HG02798 (cell line): ENCODE measurements at regions not wholly inside any gene's neighbourhood (a gene's known extent, or its start where the extent isn't known, plus 50 kb on each side); places are given as distances from the start of the nearest gene placed in this dataset.

Source experiments
- ATAC-seq: cut with Tn5 transposase; IDR thresholded peaks from one replicate; pipeline ENCODE4 v1.9.1; 2021; ENCODE audit warnings: mild to moderate bottlenecking; ENCODE audit not compliant: unreplicated experiment, poor library complexity

DNA sequence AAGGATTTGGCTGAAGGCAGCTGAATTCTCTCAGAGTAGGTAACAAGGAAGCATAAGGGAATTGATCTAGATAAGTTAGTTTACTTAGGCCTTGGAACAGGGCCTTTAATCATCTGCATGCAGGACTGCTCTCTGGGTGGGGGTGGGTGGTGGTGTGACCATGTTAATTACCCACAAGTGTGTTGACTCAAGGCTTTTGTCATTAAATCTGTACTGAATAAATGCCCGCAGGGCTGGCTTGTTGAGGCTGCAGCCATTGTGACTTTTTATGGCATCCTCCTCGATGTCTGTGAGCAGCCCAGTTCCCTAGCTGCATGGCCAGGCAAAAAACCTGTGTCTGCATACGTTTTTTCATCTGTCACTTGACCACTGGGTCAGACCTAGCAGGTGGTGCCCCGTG is 63.5 kb upstream of the ASCC3 start:
- no peak for ATAC-seq

DNA sequence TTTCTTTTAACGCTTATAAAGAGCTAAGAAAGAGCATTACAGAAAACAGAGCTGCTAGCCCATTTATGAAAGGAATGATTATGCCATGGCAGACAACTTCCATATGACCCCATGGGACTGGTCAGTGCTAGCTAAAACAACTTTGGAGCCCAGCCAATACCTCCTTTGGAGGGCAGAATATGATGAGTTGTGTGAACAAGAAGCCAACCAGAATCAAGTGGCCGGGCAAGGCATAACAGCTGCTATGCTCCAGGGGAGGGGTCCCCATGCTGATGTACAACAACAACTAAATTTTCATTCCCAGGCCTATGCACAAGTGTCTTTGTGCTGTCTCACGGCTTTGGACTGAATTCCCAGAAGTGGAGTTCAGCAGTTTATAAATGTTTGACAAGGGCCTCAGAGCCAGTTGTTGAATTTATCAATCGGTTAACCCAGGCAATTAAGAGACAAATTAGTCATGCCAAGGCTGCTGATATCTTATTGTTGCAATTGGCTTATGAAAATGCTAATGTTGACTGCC is 65.0 kb upstream of the ASCC3 start:
- ATAC-seq: no peak

DNA sequence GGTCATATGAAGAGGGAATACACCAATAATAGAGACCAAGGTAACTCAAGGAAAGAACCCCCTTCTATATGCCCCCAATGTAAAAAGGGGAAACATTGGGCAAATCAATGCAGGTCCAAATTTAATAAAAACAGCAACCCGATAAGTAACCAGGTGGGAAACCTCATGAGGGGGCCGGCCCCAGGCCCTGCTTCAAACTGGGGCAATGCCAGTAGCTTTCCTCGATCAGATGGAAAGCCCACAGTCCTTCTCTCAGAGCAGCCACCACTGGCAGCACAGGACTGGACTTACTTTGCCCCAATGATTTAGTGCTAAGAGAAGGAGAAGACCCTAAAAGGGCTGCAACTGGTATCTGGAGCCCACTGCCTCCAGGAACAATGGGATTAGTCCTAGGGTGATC is 65.6 kb upstream of the ASCC3 start:
- no peak for ATAC-seq

GRCh38 chr6:100948381-100949133 is 67.4 kb upstream of the ASCC3 start:
- ATAC-seq: no peak

DNA sequence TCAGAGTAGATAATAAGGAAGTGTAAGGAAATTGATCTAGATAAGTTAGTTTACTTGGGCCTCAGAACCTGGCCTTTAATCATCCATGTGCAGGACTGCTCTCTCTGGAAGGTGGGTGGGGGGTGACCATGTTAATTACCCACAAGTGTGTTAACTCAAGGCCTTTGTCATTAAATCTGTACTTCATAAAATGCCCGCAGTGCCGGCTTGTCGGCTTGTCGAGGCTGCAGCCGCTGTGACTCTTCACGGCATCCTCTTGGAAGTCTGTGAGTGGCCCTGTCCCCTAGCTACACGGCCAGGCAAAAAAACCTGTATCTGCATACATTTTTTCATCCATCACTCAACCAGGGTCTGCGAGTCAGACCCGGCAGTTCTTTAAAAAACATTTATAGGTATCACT is 70.9 kb upstream of the ASCC3 start:
- ATAC-seq: no peak

DNA sequence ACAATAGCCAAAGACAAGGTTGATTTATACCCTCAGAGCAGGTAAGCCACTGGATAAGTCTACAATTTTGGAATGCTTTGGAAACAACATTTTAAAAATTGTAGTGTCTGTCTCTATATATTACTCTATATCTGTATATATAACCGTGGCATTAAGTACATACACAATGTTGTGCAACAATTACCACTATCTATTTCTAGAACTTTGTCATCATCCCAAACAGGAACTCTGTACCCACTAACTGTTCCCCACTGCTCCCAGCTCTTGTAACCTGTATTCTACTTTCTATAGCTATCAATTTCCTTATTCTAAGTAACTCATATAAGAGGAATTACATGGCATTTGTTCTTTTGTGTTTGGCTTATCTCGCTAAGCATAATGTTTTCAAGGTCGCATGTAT is 78.2 kb upstream of the ASCC3 start:
- ATAC-seq: no peak

GRCh38 chr6:100962466-100962865 is 81.3 kb upstream of the ASCC3 start:
- ATAC-seq: no peak

DNA sequence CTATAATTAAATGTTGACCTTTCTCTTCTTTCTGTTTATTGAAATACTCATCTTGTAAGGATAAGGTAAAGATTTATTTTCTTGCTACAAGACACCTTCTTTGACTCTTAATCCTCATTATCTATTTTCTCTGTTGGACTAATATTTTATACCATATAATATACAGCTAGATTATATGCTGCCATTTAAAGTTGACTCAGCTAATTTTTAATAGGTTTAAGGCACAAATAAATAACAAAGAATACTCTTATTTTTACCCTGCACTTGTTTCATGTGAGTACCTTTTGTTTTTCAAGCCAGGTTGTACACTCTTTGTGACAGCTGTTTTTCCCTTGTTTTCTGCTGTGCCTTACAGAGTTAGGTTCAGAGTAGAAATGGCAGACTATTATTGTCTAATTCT is 83.9 kb upstream of the ASCC3 start:
- ATAC-seq: no peak

GRCh38 chr6:100968949-100969348 is 87.8 kb upstream of the ASCC3 start:
- ATAC-seq: no peak

- no peak for ATAC-seq
Measured at GRCh38 chr6:100979267-100979666, 98.1 kb upstream of the ASCC3 start.

- no peak for ATAC-seq
Measured at GRCh38 chr6:100980949-100981348, 99.8 kb upstream of the ASCC3 start.

DNA sequence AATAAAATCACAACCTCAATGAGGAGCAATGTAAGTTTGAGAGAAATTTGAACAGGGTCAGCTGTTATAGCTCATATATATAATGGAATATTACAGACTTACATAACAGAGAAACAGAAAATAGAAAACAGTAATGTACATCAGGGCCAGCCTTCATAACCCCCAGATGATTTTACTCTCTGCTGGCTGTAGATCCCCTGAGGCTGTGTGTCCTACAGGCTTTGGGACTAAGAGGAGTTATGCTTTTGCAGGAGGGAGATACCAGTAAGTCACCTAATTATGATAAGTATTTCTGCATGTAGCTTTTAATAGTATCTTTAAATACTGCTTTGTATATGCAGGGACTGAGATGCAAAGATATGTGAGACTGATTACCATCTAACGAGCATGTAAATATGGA is 105.8 kb upstream of the ASCC3 start:
- ATAC-seq: no peak

DNA sequence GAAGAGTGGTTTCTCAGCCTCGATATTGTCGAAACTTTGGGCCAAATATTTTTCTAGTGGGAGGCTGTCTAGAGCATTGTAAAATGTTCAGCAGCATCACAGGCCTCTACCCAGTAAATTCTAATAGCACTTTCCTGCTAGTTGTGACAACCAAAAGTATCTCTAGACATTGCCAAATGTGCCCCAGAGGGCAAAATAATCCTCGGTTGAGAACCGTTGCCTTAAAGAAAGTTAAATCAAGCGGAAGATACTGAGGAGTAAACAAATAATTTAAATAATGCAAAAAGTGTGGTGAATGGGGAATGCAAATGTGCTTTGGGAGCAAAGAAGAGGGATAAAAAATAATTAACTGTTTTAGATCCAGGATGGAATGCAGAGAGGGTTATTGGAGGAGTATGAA is 106.4 kb upstream of the ASCC3 start:
- ATAC-seq: no peak

- ATAC-seq: no peak
Measured at GRCh38 chr6:100988391-100988984, 107.4 kb upstream of the ASCC3 start.

DNA sequence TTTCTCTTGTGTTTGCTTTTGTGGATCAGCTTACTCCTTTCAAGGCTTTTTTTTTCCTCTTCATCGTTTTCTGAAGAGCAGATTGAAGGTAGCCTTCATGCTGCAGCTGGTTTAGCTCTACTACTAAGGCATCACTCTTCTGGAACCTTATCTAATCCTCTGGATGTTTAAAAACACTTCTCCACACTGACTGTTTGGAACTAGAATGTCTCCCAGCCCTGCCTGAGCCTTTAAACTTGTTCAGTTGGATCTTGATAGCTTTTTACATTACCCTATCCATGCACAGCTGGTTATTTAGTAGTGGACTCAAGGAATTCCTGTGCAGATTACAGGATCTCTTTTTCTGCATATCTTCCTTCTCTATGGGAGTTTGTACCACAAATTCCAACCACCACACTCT is 108.9 kb upstream of the ASCC3 start:
- no peak for ATAC-seq

DNA sequence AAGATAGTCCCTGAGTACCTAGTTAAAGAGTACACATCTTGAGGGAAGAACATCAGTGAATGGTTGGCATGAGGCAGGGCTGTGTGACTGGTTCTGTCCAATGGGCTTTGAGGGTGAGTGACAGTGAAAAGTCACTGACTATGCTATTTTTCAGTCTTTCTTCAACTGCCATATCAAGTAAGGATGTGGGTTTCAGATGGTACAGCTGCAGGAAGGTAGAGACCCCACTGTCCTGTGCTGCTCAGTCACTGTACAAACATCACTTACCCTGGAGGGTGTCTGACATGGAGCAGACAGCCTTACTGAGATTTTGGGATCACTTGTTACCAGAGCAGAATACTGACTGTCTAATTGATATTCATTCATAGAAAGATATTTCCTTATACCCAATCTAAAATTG is 115.3 kb upstream of the ASCC3 start:
- no peak for ATAC-seq

GRCh38 chr6:100998111-100998510 is 117.0 kb upstream of the ASCC3 start:
- no peak for ATAC-seq

DNA sequence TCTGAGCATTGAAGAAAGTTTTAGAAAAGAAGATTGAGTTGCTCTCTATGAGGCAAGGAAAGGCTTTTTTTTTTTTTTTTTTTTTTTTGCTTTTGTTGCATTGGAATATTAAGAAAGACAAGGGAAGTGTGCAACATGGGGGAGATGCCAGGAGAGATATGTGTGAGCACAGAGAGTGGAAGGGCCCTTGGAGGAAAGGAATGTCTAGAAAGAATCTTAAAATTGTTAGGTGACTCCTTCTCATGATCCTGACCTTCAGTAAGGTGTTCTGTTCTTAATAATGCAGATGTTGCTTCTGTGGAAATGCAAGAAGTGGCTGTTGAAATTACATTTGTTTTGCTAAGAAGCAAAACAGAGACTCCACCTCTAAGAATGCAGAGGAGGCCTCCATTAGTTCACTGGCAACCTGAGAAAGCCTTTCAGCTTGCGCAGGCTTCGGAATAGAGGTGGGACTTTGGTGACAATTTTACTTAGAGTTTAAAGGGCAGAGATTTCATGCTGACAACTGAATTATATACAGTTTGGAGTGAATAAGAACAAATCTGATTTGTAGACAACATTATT is 118.0 kb upstream of the ASCC3 start:
- no peak for ATAC-seq

- ATAC-seq: no peak
Measured at GRCh38 chr6:101000341-101000740, 119.2 kb upstream of the ASCC3 start.

GRCh38 chr6:101001012-101001411 is 119.9 kb upstream of the ASCC3 start:
- no peak for ATAC-seq

- ATAC-seq: no peak
Measured at GRCh38 chr6:101001607-101002006, 120.5 kb upstream of the ASCC3 start.

- ATAC-seq: no peak
Measured at GRCh38 chr6:101003075-101003474, 121.9 kb upstream of the ASCC3 start.
